ENCODE measurements at regions not wholly inside any gene's neighbourhood (a gene's known extent, or its start where the extent isn't known, plus 50 kb on each side); places are given as distances from the start of the nearest gene placed in this dataset.

DNA sequence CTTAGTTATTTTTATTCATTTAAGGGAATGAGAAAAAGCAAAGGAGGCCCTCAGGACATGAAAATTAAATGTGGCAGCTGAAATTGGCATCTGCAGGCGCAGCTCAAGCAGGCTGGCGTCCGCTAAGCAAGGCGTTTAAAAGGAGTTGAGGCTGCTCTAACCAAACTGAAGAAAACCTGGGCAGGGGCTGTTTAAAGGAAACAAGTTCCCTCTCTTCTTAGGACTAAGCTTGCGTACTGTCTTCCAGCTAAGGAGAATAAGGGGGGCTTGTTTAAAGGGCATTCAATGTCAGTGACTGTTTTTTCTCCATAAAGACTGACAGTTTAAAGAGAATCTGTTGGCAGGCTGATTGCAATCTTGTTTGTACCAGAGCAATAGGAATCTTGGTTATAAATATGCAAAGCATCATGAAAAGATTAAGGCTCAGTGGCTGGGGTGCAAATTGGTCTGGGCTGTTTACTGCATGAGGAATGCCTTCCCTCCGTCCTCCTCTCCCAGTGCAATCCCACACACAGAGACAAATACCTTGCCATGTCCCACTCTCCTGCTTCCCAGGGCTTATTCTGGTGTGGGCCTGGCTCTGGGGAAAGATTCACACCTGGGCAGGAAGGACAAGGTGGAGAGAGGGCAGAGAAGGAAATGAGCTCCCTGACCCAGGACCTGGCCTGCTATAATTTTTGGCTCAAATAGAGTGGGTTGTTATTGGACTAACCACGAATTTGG is 85.9 kb upstream of the LIFR start:
- Histone ChIP-seq H3K4me1 (ENCODE audit: insufficient read depth, low read length) (no peaks in the 10 kb centered on the region), H3K9me3 (ENCODE audit: insufficient read depth, low read depth, low read length) (no peaks in the 10 kb centered on the region), H3K36me3 (ENCODE audit: insufficient read depth, low read length) (no peaks in the 10 kb centered on the region), H3K27ac (ENCODE audit: low read depth, low read length) (no peak overlapping the region), H2AFZ (ENCODE audit: low read depth, low read length) (no peak overlapping the region), H3K27me3 (ENCODE audit: insufficient read depth, low read length) (no peaks in the 10 kb centered on the region), H3K9ac (ENCODE audit: low read length) (no peak overlapping the region), H3K4me3 (ENCODE audit: insufficient read depth, low read depth, low read length) (no peak overlapping the region), H3K79me2 (ENCODE audit: insufficient read depth, low read length) (no peaks in the 10 kb centered on the region), H3K4me2 (ENCODE audit: low read length) (no peak overlapping the region), H4K20me1 (ENCODE audit: insufficient read depth, low read length) (no peaks in the 10 kb centered on the region)
- no peak overlapping the region for H3K27ac Mint-ChIP-seq (ENCODE audit: unreplicated experiment)
- TF ChIP-seq EZH2 (IDR thresholded peaks at IDR 0.05; ENCODE audit: insufficient read depth, low read length) (no peak), CTCF (IDR thresholded peaks at IDR 0.05; ENCODE audit: insufficient read depth, low read depth, low read length) (no peak)
- H3K4me3 Mint-ChIP-seq (ENCODE audit: unreplicated experiment), result no peak overlapping the region
- FAIRE-seq, result no peak
- H3K27me3 Mint-ChIP-seq (ENCODE audit: low read depth, unreplicated experiment), result peaks cover 3% of the 10 kb centered on the region
- peaks cover 26% of the 10 kb centered on the region for H3K4me1 Mint-ChIP-seq (ENCODE audit: low read depth, unreplicated experiment)
- H3K36me3 Mint-ChIP-seq (ENCODE audit: low read depth, unreplicated experiment), result no peaks in the 10 kb centered on the region
- H3K9me3 Mint-ChIP-seq (ENCODE audit: unreplicated experiment), result peaks cover 7% of the 10 kb centered on the region
- DNase-seq (ENCODE audit: low read depth), result no peak

- Histone ChIP-seq H3K9ac (ENCODE audit: low read length) (no peak overlapping the region), H3K27me3 (ENCODE audit: insufficient read depth, low read length) (no peaks in the 10 kb centered on the region), H3K36me3 (ENCODE audit: insufficient read depth, low read length) (no peaks in the 10 kb centered on the region), H4K20me1 (ENCODE audit: insufficient read depth, low read length) (no peaks in the 10 kb centered on the region), H3K4me1 (ENCODE audit: insufficient read depth, low read length) (no peaks in the 10 kb centered on the region), H3K4me2 (ENCODE audit: low read length) (no peak overlapping the region), H3K27ac (ENCODE audit: low read depth, low read length) (no peak overlapping the region), H3K9me3 (ENCODE audit: insufficient read depth, low read depth, low read length) (no peaks in the 10 kb centered on the region), H3K79me2 (ENCODE audit: insufficient read depth, low read length) (no peaks in the 10 kb centered on the region), H2AFZ (ENCODE audit: low read depth, low read length) (no peak overlapping the region), H3K4me3 (ENCODE audit: insufficient read depth, low read depth, low read length) (no peak overlapping the region)
- no peak for DNase-seq (ENCODE audit: low read depth)
- FAIRE-seq, result no peak
- no peak overlapping the region for H3K4me3 Mint-ChIP-seq (ENCODE audit: unreplicated experiment)
- H3K9me3 Mint-ChIP-seq (ENCODE audit: unreplicated experiment), result peaks cover 7% of the 10 kb centered on the region
- H3K36me3 Mint-ChIP-seq (ENCODE audit: low read depth, unreplicated experiment), result no peaks in the 10 kb centered on the region
- H3K27me3 Mint-ChIP-seq (ENCODE audit: low read depth, unreplicated experiment), result peaks cover 3% of the 10 kb centered on the region
- TF ChIP-seq EZH2 (IDR thresholded peaks at IDR 0.05; ENCODE audit: insufficient read depth, low read length) (no peak), CTCF (IDR thresholded peaks at IDR 0.05; ENCODE audit: insufficient read depth, low read depth, low read length) (no peak)
- H3K4me1 Mint-ChIP-seq (ENCODE audit: low read depth, unreplicated experiment), result peaks cover 26% of the 10 kb centered on the region
- H3K27ac Mint-ChIP-seq (ENCODE audit: unreplicated experiment), result no peak overlapping the region
Measured at GRCh38 chr5:38643616-38644015, 87.2 kb upstream of the LIFR start.

DNA sequence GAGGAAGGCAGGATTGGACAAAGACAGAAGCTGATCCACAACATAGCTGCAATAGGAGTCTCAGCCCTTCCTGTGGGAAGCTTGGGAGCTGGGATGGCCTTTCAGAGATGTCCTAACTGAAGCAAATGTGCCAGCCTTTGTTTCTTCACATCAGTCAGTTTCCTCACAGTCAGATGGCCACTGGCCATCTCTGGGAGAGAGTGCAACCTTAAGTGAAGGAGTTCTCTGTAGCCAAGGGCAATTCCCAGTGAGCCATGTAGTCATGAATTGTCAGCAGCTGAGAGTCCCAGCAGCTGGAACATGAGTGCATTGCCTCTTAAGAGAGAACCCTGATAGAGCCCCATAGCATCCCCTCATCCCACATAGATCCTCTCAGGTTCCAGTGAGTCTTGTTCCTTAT is 89.1 kb upstream of the LIFR start:
- Histone ChIP-seq H3K4me3 (ENCODE audit: insufficient read depth, low read depth, low read length) (no peak overlapping the region), H3K4me2 (ENCODE audit: low read length) (no peak overlapping the region), H3K79me2 (ENCODE audit: insufficient read depth, low read length) (no peaks in the 10 kb centered on the region), H3K9ac (ENCODE audit: low read length) (no peak overlapping the region), H3K9me3 (ENCODE audit: insufficient read depth, low read depth, low read length) (no peaks in the 10 kb centered on the region), H3K27me3 (ENCODE audit: insufficient read depth, low read length) (no peaks in the 10 kb centered on the region), H3K36me3 (ENCODE audit: insufficient read depth, low read length) (no peaks in the 10 kb centered on the region), H2AFZ (ENCODE audit: low read depth, low read length) (no peak overlapping the region), H3K27ac (ENCODE audit: low read depth, low read length) (no peak overlapping the region), H4K20me1 (ENCODE audit: insufficient read depth, low read length) (no peaks in the 10 kb centered on the region), H3K4me1 (ENCODE audit: insufficient read depth, low read length) (peaks cover under 1% of the 10 kb centered on the region)
- H3K4me3 Mint-ChIP-seq (ENCODE audit: unreplicated experiment), result no peak overlapping the region
- no peak overlapping the region for H3K27ac Mint-ChIP-seq (ENCODE audit: unreplicated experiment)
- H3K9me3 Mint-ChIP-seq (ENCODE audit: unreplicated experiment), result peaks cover 7% of the 10 kb centered on the region
- TF ChIP-seq EZH2 (IDR thresholded peaks at IDR 0.05; ENCODE audit: insufficient read depth, low read length) (no peak), CTCF (IDR thresholded peaks at IDR 0.05; ENCODE audit: insufficient read depth, low read depth, low read length) (no peak)
- peaks cover 18% of the 10 kb centered on the region for H3K4me1 Mint-ChIP-seq (ENCODE audit: low read depth, unreplicated experiment)
- DNase-seq (ENCODE audit: low read depth) (no peak), FAIRE-seq (no peak)
- H3K27me3 Mint-ChIP-seq (ENCODE audit: low read depth, unreplicated experiment), result peaks cover 3% of the 10 kb centered on the region
- H3K36me3 Mint-ChIP-seq (ENCODE audit: low read depth, unreplicated experiment), result no peaks in the 10 kb centered on the region

Measured in astrocyte (in vitro differentiated cells and primary cell).